IMR-90 (cell line): ENCODE measurements at regions not wholly inside any gene's neighbourhood (a gene's known extent, or its start where the extent isn't known, plus 50 kb on each side); places are given as distances from the start of the nearest gene placed in this dataset.

Source experiments
- ATAC-seq: fragments of 200-7000 bp; cut with Tn5 transposase; 2 replicates; pipeline ENCODE4 v1.9.1; 2020; ENCODE audit warnings: low read depth, mild to moderate bottlenecking, moderate library complexity
- BruUV-seq: library from RNA; stranded (reverse); fragments of 400-500 nt; replicated peaks from 2 replicates; lab custom pipeline; 2021; lab: Mats Ljungman, UMichigan
- CTCF ChIA-PET: fragments of 300-600 bp; formaldehyde crosslinking; extraction: SDS; loops from one replicate; lab custom pipeline; 2021; ENCODE audit warnings: antibody characterized with exemption; lab: Yijun Ruan, JAX
- POLR2A ChIA-PET: fragments of 300-600 bp; sonication (Branson Sonifier 250); formaldehyde crosslinking; loops from one replicate; lab custom pipeline; 2022; ENCODE audit warnings: antibody characterized with exemption; ENCODE audit not compliant: unreplicated experiment; lab: Charles Lee
- DNase-seq: peaks from one replicate; pipeline ENCODE4 v3.0.0; 2013
- H2AFZ ChIP-seq: replicated peaks from 2 replicates; pipeline ENCODE3; 2013; ENCODE audit warnings: low read length, mild to moderate bottlenecking; ENCODE audit not compliant: poor library complexity
- H2AK5ac ChIP-seq: 2 replicates; pipeline ENCODE4 v1.6.1; 2013; ENCODE audit warnings: low read depth, low read length, inconsistent platforms
- H2AK9ac ChIP-seq: replicated peaks from 2 replicates; pipeline ENCODE3; 2013; ENCODE audit warnings: mild to moderate bottlenecking, low read depth, low read length, moderate library complexity; ENCODE audit not compliant: poor library complexity
- H2BK120ac ChIP-seq: 2 replicates; pipeline ENCODE4 v1.6.1; 2013; ENCODE audit warnings: low read depth, low read length, inconsistent platforms
- H2BK15ac ChIP-seq: 3 replicates; pipeline ENCODE4 v1.6.1; 2013; ENCODE audit warnings: low read depth, low read length, inconsistent platforms
- H2BK20ac ChIP-seq: 2 replicates; pipeline ENCODE4 v1.6.1; 2013; ENCODE audit warnings: low read depth, mild to moderate bottlenecking, inconsistent platforms, low read length, moderate library complexity
- H2BK5ac ChIP-seq: 2 replicates; pipeline ENCODE4 v1.6.1; 2013; ENCODE audit warnings: mild to moderate bottlenecking, low read depth, low read length, inconsistent platforms; ENCODE audit not compliant: poor library complexity, severe bottlenecking
- H3K14ac ChIP-seq: replicated peaks from 2 replicates; pipeline ENCODE4 v1.6.1; 2013; ENCODE audit warnings: low read depth, low read length, inconsistent platforms
- H3K18ac ChIP-seq: 2 replicates; pipeline ENCODE4 v1.6.1; 2013; ENCODE audit warnings: low read depth, low read length, control low read depth
- H3K23ac ChIP-seq: 2 replicates; pipeline ENCODE4 v1.6.1; 2013; ENCODE audit warnings: low read depth, low read length, inconsistent platforms
- H3K27ac ChIP-seq: 2 replicates; pipeline ENCODE4 v1.5.1; 2013; ENCODE audit warnings: mild to moderate bottlenecking, control low read depth, low read length; ENCODE audit not compliant: insufficient read depth
- H3K27me3 ChIP-seq: 2 replicates; pipeline ENCODE4 v1.6.1; 2013; ENCODE audit warnings: low read length; ENCODE audit not compliant: control insufficient read depth, insufficient read depth
- H3K36me3 ChIP-seq: 2 replicates; pipeline ENCODE4 v1.6.1; 2013; ENCODE audit warnings: low read length, mixed read lengths; ENCODE audit not compliant: control insufficient read depth, insufficient read depth
- H3K4ac ChIP-seq: 2 replicates; pipeline ENCODE4 v1.6.1; 2013; ENCODE audit warnings: low read depth, low read length, inconsistent platforms
- H3K4me1 ChIP-seq: 2 replicates; pipeline ENCODE4 v1.6.1; 2013; ENCODE audit warnings: low read length, mixed read lengths; ENCODE audit not compliant: control insufficient read depth, insufficient read depth
- H3K4me2 ChIP-seq: 2 replicates; pipeline ENCODE4 v1.6.1; 2013; ENCODE audit warnings: low read depth, mild to moderate bottlenecking, control low read depth, low read length, moderate library complexity
- H3K4me3 ChIP-seq: 2 replicates; pipeline ENCODE4 v1.5.1; 2013; ENCODE audit warnings: low read depth, mild to moderate bottlenecking, control low read depth, low read length, moderate library complexity; ENCODE audit not compliant: insufficient read depth
- H3K56ac ChIP-seq: 2 replicates; pipeline ENCODE4 v1.6.1; 2013; ENCODE audit warnings: low read length, inconsistent platforms; ENCODE audit not compliant: insufficient read depth; ENCODE audit errors: extremely low read depth
- H3K79me1 ChIP-seq, 2 experiments: 2 replicates each; pipeline ENCODE4 v1.6.1; 2013; ENCODE audit warnings: low read length in 2 of 2, inconsistent platforms in 1 of 2, low read depth in 1 of 2
- H3K9ac ChIP-seq: 2 replicates; pipeline ENCODE4 v1.6.1; 2013; ENCODE audit warnings: low read depth, low read length, control low read depth
- H3K9me1 ChIP-seq: 2 replicates; pipeline ENCODE4 v1.6.1; 2013; ENCODE audit warnings: low read length, inconsistent platforms; ENCODE audit not compliant: insufficient read depth
- H3K9me3 ChIP-seq: 2 replicates; pipeline ENCODE4 v1.6.1; 2013; ENCODE audit warnings: low read length; ENCODE audit not compliant: control insufficient read depth, insufficient read depth
- H4K20me1 ChIP-seq: 2 replicates; pipeline ENCODE4 v1.6.1; 2013; ENCODE audit warnings: low read length, inconsistent platforms; ENCODE audit not compliant: insufficient read depth
- H4K5ac ChIP-seq: 2 replicates; pipeline ENCODE4 v1.6.1; 2013; ENCODE audit warnings: mild to moderate bottlenecking, low read depth, low read length, control low read depth
- H4K8ac ChIP-seq, 2 experiments: 2 replicates each; pipeline ENCODE4 v1.6.1; 2013; ENCODE audit warnings: low read depth in 2 of 2, low read length in 2 of 2, control low read depth in 1 of 2, inconsistent platforms in 1 of 2
- H4K91ac ChIP-seq: 2 replicates; pipeline ENCODE4 v1.6.1; 2013; ENCODE audit warnings: low read depth, low read length, inconsistent platforms; ENCODE audit not compliant: insufficient read depth
- BHLHE40 ChIP-seq: fragments of 150-350 bp; IDR thresholded peaks from 2 replicates; pipeline ENCODE4 v1.6.1; 2016; ENCODE audit warnings: mild to moderate bottlenecking, low read depth, low read length
- CEBPB ChIP-seq: IDR thresholded peaks from 2 replicates; pipeline ENCODE4 v1.6.1; 2012; ENCODE audit warnings: low read depth, low read length, improper control_type of control experiment
- CHD1 ChIP-seq: IDR thresholded peaks from 2 replicates; pipeline ENCODE4 v1.6.1; 2012; ENCODE audit warnings: low read depth, low read length, improper control_type of control experiment
- CTCF ChIP-seq: conservative IDR thresholded peaks from 2 replicates; pipeline ENCODE4 v1.5.1; 2012; ENCODE audit warnings: mild to moderate bottlenecking, low read depth, low read length, improper control_type of control experiment
- ELK1 ChIP-seq: fragments of 150-350 bp; IDR thresholded peaks from 2 replicates; pipeline ENCODE4 v1.6.1; 2016; ENCODE audit warnings: low read depth, mild to moderate bottlenecking, low read length, moderate library complexity, borderline replicate concordance
- FOS ChIP-seq: fragments of 150-350 bp; IDR thresholded peaks from 2 replicates; pipeline ENCODE4 v1.6.1; 2016; ENCODE audit warnings: low read depth, low read length
- MAFK ChIP-seq: IDR thresholded peaks from 2 replicates; pipeline ENCODE4 v1.6.1; 2012; ENCODE audit warnings: low read depth, low read length, improper control_type of control experiment
- MAZ ChIP-seq: IDR thresholded peaks from 2 replicates; pipeline ENCODE4 v1.6.1; 2012; ENCODE audit warnings: low read depth, mild to moderate bottlenecking, low read length, improper control_type of control experiment, moderate library complexity, borderline replicate concordance
- MXI1 ChIP-seq: IDR thresholded peaks from 2 replicates; pipeline ENCODE4 v1.6.1; 2012; ENCODE audit warnings: low read depth, mild to moderate bottlenecking, low read length, moderate library complexity, borderline replicate concordance
- NFE2L2 ChIP-seq: fragments of 150-350 bp; IDR thresholded peaks from 2 replicates; pipeline ENCODE4 v1.6.1; 2016; ENCODE audit warnings: low read depth, mild to moderate bottlenecking, low read length
- POLR2A ChIP-seq: IDR thresholded peaks from 2 replicates; pipeline ENCODE4 v1.6.1; 2012; ENCODE audit warnings: mild to moderate bottlenecking, low read depth, low read length
- RAD21 ChIP-seq: IDR thresholded peaks from 2 replicates; pipeline ENCODE4 v1.6.1; 2012; ENCODE audit warnings: low read length, improper control_type of control experiment
- RCOR1 ChIP-seq: IDR thresholded peaks from 2 replicates; pipeline ENCODE4 v1.6.1; 2012; ENCODE audit warnings: mild to moderate bottlenecking, low read length, improper control_type of control experiment; ENCODE audit not compliant: insufficient replicate concordance
- RFX5 ChIP-seq: IDR thresholded peaks from 2 replicates; pipeline ENCODE4 v1.8.0; 2012; ENCODE audit warnings: low read depth, mild to moderate bottlenecking, low read length, moderate library complexity
- SMC3 ChIP-seq: fragments of 150-350 bp; IDR thresholded peaks from 2 replicates; pipeline ENCODE4 v1.6.1; 2016; ENCODE audit warnings: low read depth, mild to moderate bottlenecking, antibody characterized with exemption, low read length, moderate library complexity
- USF2 ChIP-seq: fragments of 150-350 bp; IDR thresholded peaks from 2 replicates; pipeline ENCODE4 v1.6.1; 2017; ENCODE audit warnings: mild to moderate bottlenecking, antibody characterized with exemption, low read length, low read depth
- WGBS, 2 experiments: methylation state at CpG; one replicate each; pipeline versions ENCODE4 v1.1.5 to v1.1.7; 2013; ENCODE audit warnings: missing lambda C conversion rate in 2 of 2; ENCODE audit not compliant: insufficient read length in 1 of 2; ENCODE audit errors: extremely low coverage in 2 of 2; 5-methylcytosine and 5-hydroxymethylcytosine counted together
- dilution Hi-C: fragments of 300-500 bp; cut with HindIII; formaldehyde crosslinking; loops from one replicate; pipeline ENCODE4 v1.14.3; 2018; ENCODE audit warnings: low sequenced_read_pairs; ENCODE audit not compliant: unreplicated experiment
- in situ Hi-C: fragments of 300-500 bp; cut with MboI; formaldehyde crosslinking; loops from 3 replicates; pipeline ENCODE4 v1.14.3; 2019; ENCODE audit warnings: low sequenced_read_pairs, inconsistent platforms, mixed read lengths
- intact Hi-C: fragments of 100-400 bp; cut with micrococcal nuclease; formaldehyde crosslinking; loops from 2 replicates; pipeline ENCODE4 v1.10.0; 2022

GRCh38 chr4:132767901-132768300, 381.2 kb upstream of the PCDH10 start:
- Histone ChIP-seq H3K18ac (no peak overlapping the region), H3K36me3 (no peaks in the 10 kb centered on the region), H3K23ac (no peak overlapping the region), H3K4ac (no peak overlapping the region), H4K20me1 (no peaks in the 10 kb centered on the region), H4K5ac (no peak overlapping the region), H2BK5ac (no peak overlapping the region), H3K56ac (no peak overlapping the region), H3K27me3 (no peaks in the 10 kb centered on the region), H3K27ac (no peak overlapping the region), H2BK20ac (no peak overlapping the region), H3K79me1 (no peaks in the 10 kb centered on the region), H3K4me2 (no peak overlapping the region), H4K8ac (no peak overlapping the region), H3K9me3 (peaks cover 6% of the 10 kb centered on the region; the same call in 1 of the 2 replicates), H2BK120ac (no peak overlapping the region), H2BK15ac (no peak overlapping the region), H3K14ac (no peak overlapping the region), H3K9ac (no peak overlapping the region), H2AFZ (no peak overlapping the region), H3K4me3 (no peak overlapping the region), H2AK9ac (no peak overlapping the region), H2AK5ac (no peak overlapping the region), H3K4me1 (no peaks in the 10 kb centered on the region), H3K9me1 (no peaks in the 10 kb centered on the region), H4K91ac (no peak overlapping the region)
- no CpG with 5 or more reads among the region's 1 CpG for WGBS, 2 experiments
- TF ChIP-seq RAD21 (no peak), CTCF (no peak), CHD1 (no peak), RCOR1 (no peak), NFE2L2 (no peak), POLR2A (no peak), MAZ (no peak), CEBPB (no peak), MXI1 (no peak), MAFK (no peak), FOS (no peak), RFX5 (no peak), SMC3 (no peak), BHLHE40 (no peak), ELK1 (no peak), USF2 (no peak)
- intact Hi-C loops (no loop called here), in situ Hi-C loops (no loop called here), dilution Hi-C loops (no loop called here)
- ATAC-seq, result no peak
- no peak for DNase-seq
- ChIA-PET POLR2A (no interaction called here), CTCF (no interaction called here)
- BruUV-seq, result no TSS peak
